Right renal pelvis (tissue), 4 donors: ENCODE measurements at regions not wholly inside any gene's neighbourhood (a gene's known extent, or its start where the extent isn't known, plus 50 kb on each side); places are given as distances from the start of the nearest gene placed in this dataset.
"Not testable (repeated sequence)": the region's sequence is repeated elsewhere in the genome, so short reads cannot be mapped to it uniquely, and the experiment has no call there.

Experiments
- DNase-seq, 4 donors: peaks; one replicate each; pipeline ENCODE4 v3.0.0-alpha.2; 2013; ENCODE audit warnings: low read depth in 4 of 4, low spot score in 3 of 4, missing footprints in 1 of 4

GRCh38 chr3:20575146-20575545 is 389.1 kb upstream of the SGO1 start:
- DNase-seq, result no peak

DNA sequence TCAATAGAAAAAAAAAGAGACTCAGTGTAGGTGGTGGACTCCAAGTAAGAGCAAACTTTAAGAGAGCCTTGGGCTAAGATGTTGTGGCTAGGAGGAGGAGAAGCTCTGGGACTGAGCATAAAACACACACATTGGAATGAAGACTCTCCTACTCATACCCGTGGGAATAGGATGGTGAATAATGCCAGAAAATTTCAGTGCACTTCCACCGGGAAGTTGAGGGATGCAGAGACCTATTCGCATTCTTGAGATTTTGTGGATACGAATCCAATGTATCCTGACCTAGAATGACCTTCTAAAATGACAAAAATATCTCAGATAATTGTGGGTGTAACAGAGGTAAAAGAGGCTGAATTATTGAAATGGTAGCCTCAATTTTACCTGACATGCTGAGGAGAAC is 388.7 kb upstream of the SGO1 start:
- no peak for DNase-seq

DNA sequence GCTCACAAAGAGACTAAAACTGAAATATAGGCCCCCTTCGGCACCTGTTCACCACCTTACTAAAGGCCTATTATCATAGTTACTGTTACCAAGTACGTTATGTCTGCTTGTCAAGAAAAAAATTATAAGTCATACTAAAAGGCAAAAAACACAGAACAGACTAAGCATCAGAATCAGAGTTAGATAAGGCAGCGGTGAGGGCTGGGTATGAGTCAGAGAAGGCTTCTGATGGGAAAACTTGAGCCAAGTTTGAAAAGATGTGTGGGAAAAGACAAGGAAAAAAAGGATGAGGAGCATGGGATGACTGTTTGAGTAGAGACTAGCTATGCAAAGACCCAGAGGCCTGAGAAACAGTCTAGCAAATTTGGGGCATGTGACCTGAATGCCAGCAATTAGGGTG is 387.2 kb upstream of the SGO1 start:
- no peak for DNase-seq

DNA sequence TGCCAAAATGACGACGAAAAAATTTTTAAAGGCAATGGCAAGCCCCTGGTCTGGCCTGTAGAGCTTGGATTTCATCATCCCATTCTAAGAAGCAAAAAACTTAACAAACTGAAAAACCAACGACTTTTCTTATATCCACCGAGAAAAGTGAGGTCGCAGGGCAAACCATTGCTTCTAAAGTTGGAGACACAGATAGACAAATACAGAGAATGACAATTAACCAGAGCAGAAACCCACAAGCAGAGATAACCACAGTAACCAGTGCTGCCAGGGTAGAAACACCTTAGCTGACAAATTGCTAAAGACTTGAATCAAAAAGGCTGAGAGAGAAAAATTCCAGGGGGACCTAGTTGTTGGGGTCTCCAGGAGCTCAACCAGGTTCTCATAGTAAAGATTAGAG is 386.5 kb upstream of the SGO1 start:
- no peak for DNase-seq

DNA sequence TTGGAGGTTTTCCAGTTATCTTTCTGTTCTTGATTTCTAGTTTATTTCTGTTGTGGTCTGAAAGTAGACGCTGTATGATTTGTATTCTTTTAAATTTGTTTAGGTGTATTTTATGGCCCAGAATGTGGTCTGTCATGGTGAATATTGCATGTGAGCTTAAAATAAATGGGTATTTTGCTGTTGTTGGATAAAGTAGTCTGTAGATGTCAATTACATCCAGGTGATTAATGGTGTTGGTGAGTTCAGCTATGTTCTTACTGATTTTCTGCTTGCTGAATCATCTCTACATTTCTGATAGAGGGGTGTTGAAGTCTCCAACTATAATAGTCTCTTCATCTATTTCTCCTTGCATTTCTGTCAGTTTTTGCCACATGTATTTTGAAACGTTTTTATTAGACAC is 383.3 kb upstream of the SGO1 start:
- DNase-seq, result no peak

GRCh38 chr3:20564966-20565365 is 379.0 kb upstream of the SGO1 start:
- no peak for DNase-seq

DNA sequence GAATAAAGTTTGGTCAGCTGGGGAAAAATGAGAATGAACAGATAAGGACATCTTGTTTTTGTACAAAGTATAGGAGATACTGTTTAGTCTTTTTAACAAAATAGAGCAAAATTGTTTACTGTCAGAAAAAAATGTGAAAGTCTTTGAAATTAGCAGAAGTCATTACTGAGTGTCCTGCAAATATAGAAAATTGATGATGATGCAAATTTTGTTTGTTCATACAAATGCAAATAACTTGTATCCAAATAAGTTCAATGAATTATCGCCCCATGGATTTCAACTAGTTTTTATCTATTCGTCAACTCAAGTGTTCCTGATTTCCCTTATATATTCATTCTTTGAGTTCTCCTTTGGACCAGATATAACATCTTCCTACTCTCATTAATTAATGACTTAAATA is 378.0 kb upstream of the SGO1 start:
- no peak for DNase-seq

- DNase-seq, result no peak
Observed at GRCh38 chr3:20563251-20563650, 377.2 kb upstream of the SGO1 start.

- no peak for DNase-seq
Observed at GRCh38 chr3:20561166-20561565, 375.2 kb upstream of the SGO1 start.

GRCh38 chr3:20560446-20560845 is 374.4 kb upstream of the SGO1 start:
- DNase-seq, result not testable (repeated sequence)

- no peak for DNase-seq
Observed at GRCh38 chr3:20558161-20558560, 372.2 kb upstream of the SGO1 start.

DNA sequence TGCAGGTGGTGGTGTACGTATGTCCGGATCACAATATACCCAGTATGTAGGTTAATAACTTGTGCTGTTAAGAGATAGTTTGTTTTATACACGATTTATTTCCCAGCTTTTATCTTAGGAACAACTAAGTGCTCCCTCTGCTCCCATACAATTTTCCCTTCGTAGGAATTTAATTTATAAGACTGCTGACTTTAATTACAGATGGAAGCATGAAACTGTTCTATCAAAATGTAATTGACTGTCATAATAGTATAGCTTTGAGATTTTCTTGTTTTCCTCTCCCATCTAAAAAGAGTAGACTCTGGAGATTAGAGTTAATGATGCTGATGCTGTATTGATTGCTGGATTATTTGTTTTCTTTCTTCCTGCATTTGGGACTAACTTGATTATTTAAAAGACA is 370.7 kb upstream of the SGO1 start:
- DNase-seq, result no peak

- DNase-seq, result no peak
Observed at GRCh38 chr3:20552605-20553275, 366.7 kb upstream of the SGO1 start.

GRCh38 chr3:20547361-20548269 is 361.6 kb upstream of the SGO1 start:
- not testable (repeated sequence) for DNase-seq

DNA sequence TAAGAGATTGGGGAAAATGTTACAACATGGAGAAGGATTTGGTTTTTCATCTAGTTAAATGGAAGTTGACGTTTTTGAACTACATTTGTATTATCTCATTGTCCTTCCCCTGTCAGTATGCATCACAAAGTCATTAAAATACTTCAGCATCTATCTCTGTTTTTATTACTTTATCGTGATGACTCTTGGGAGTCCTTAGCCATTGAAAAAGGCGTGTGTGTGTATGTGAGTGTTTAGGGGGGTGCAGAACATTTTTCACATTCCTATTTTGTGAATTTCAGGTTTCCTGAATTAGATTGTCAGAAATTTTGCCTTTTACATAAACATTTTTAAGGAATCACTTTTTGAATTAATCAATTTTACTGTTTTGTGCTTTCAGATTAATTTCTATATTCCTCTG is 360.6 kb upstream of the SGO1 start:
- no peak for DNase-seq

DNA sequence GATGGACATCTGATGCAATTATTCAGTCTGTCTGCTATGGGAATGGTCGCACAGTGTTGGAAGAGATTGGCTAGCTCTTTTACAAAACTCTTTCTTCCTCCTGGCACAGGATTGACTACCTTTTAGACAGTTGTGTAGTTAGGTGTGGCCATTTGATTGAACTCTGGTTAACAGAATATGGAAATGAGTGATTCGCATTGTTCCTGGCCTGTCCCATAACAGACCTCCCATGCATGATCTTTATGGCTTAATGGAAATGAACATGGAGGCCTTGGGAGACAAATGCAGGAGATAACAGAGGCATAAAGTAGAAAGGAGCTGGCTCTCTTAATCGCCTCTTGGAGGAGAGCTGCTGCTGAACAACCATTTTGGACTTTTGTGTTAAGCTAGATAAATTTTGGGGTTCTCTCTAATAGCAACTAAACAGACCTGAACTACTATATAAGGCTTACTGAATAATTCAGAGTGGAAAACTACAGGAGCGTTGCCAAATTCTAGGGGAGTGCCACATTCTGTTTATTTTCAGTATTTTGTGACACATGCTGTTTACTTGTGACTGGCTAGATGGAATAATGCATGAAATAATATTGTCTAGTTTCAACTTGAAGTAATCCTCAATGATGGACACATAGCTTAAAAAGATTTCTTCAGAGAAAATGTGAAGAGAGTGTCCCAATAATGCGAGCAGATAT is 357.7 kb upstream of the SGO1 start:
- DNase-seq, result no peak

- no peak for DNase-seq
Observed at GRCh38 chr3:20540066-20540465, 354.1 kb upstream of the SGO1 start.

GRCh38 chr3:20539666-20540065 is 353.7 kb upstream of the SGO1 start:
- DNase-seq, result no peak

GRCh38 chr3:20537234-20537633 is 351.2 kb upstream of the SGO1 start:
- DNase-seq, result no peak

DNA sequence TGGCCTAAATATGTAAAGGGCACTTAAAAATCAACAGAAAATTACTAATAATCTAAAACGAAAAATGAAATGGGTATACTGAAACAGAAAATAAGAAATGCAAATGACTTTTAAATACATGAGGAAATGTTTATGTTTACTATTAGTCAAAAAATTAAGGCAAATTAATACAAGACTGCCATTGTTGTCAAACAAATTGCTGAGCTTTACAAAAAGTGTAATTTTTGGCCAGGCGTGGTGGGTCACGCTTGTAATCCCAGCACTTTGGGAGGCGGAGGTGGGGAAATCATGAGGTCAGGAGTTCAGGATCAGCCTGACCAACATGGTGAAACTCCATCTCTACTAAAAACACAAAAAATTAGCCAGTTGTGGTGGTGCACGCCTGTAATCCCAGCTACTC is 343.9 kb upstream of the SGO1 start:
- DNase-seq, result no peak

GRCh38 chr3:20528180-20528770 is 342.3 kb upstream of the SGO1 start:
- peak in 1 of 4 donors; percentile 1 for DNase-seq
